OCI-LY1 (cell line): ENCODE measurements at regions not wholly inside any gene's neighbourhood (a gene's known extent, or its start where the extent isn't known, plus 50 kb on each side); places are given as distances from the start of the nearest gene placed in this dataset.

Experiments used
- CTCF ChIP-seq: fragments of 200-600 bp; sonication (generic), shearing (Covaris generic); IDR thresholded peaks from 2 replicates; pipeline ENCODE4 v1.5.1; 2017; ENCODE audit warnings: mild to moderate bottlenecking, antibody characterized with exemption, low read length, moderate library complexity, mixed read lengths
- EZH2 ChIP-seq: fragments of 200-600 bp; sonication (generic), shearing (Covaris generic); IDR thresholded peaks from 2 replicates; pipeline ENCODE4 v1.8.0; 2017; ENCODE audit warnings: borderline replicate concordance, mixed run types, mild to moderate bottlenecking, antibody characterized with exemption, low read length, moderate library complexity, mixed read lengths

- TF ChIP-seq CTCF (no peak), EZH2 (no peak)
Measured at GRCh38 chr6:164105705-164106104, 691.2 kb downstream of the QKI start.
